HL-60 (cell line): ENCODE measurements at regions not wholly inside any gene's neighbourhood (a gene's known extent, or its start where the extent isn't known, plus 50 kb on each side); places are given as distances from the start of the nearest gene placed in this dataset.

Experiments used
- CTCF ChIP-seq: IDR thresholded peaks from one replicate; pipeline ENCODE4 v1.5.1; 2011; ENCODE audit warnings: low read length, control low read depth, inconsistent platforms; ENCODE audit not compliant: insufficient read depth
- GABPA ChIP-seq: IDR thresholded peaks from 2 replicates; pipeline ENCODE4 v1.6.1; 2012; ENCODE audit warnings: low read depth
- POLR2AphosphoS5 ChIP-seq: IDR thresholded peaks from 2 replicates; pipeline ENCODE4 v1.6.1; 2012; ENCODE audit warnings: low read depth
- REST ChIP-seq: IDR thresholded peaks from 2 replicates; pipeline ENCODE4 v1.6.1; 2012; ENCODE audit warnings: low read depth; ENCODE audit not compliant: insufficient replicate concordance
- SPI1 ChIP-seq: IDR thresholded peaks from 2 replicates; pipeline ENCODE4 v1.6.1; 2012; ENCODE audit warnings: low read depth, mild to moderate bottlenecking, borderline replicate concordance

GRCh38 chr18:25787276-25787675, 303.1 kb downstream of the SS18 start:
- TF ChIP-seq CTCF (no peak), POLR2AphosphoS5 (no peak), REST (no peak), GABPA (no peak), SPI1 (no peak)
